ENCODE measurements at regions not wholly inside any gene's neighbourhood (a gene's known extent, or its start where the extent isn't known, plus 50 kb on each side); places are given as distances from the start of the nearest gene placed in this dataset.
"Not testable (repeated sequence)": the region's sequence is repeated elsewhere in the genome, so short reads cannot be mapped to it uniquely, and the experiment has no call there.

DNA sequence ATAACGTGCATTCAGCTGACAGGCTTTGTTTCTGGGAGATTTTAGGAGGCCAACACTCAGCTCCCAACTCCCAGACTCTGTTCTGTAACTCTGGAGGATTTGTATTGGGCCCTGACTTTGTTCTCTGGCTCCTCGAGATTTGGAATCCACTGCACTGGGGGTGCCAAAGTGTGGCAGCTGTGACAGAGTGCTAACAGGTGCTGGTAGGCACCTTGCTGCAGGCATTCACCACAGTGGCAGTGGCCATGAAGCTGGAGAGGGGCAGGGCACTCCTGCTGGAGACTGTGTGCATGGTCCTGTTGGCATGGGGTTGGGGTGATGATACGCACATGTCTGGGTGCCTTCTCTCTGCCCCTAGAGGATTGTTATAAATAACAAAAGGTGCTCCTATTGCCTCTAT, 1094.9 kb upstream of the SLIT2 start:
- Histone ChIP-seq H3K4me1 (no peaks in the 10 kb centered on the region), H3K27me3 (no peaks in the 10 kb centered on the region), H3K4me3 (no peak overlapping the region), H3K36me3 (no peaks in the 10 kb centered on the region), H3K27ac (no peak overlapping the region), H3K9me3 (peaks cover 0 to 25% (median 6%) of the 10 kb centered on the region in 3 donors)
- 41 to 80% methylated on average over 1 to 3 of the region's 3 CpGs for WGBS, 2 donors
- intact Hi-C loops (cut with DNase I) = no loop called here
- DNase-seq = no peak
- TF ChIP-seq CTCF (IDR thresholded peaks at IDR 0.05) (no peak), POLR2A (IDR thresholded peaks at IDR 0.05) (no peak)

DNA sequence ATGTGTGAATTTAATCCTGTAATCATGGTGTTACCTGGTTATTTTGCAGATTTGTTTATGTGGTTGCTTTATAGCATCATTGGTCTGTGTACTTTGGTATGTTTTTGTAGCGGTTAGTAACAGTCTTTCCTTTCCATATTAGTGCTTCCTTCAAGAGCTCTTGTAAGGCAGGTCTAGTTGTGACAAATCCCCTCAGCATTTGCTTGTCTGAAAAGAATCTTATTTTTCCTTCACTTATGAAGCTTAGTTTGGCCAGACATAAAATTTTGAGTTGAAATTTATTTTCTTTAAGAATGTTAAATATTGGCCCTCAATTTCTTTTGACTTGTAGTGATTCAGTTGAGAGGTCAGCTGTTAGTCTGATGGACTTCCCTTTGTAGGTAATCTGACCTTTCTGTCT, 1096.1 kb upstream of the SLIT2 start:
- no peak for DNase-seq
- no peaks in the 10 kb centered on the region for H3K4me1 ChIP-seq
- TF ChIP-seq POLR2A (IDR thresholded peaks at IDR 0.05) (no peak), CTCF (IDR thresholded peaks at IDR 0.05) (no peak)
- 73 to 94% methylated on average over 1 of the region's 1 CpG for WGBS, 2 donors
- H3K4me3 ChIP-seq = no peak overlapping the region
- no peaks in the 10 kb centered on the region for H3K36me3 ChIP-seq
- no peak overlapping the region for H3K27ac ChIP-seq
- H3K27me3 ChIP-seq = no peaks in the 10 kb centered on the region
- peaks cover 0 to 25% (median 6%) of the 10 kb centered on the region in 3 donors for H3K9me3 ChIP-seq
- intact Hi-C loops (cut with DNase I) = no loop called here

- H3K27ac ChIP-seq; H3K27me3 ChIP-seq; H3K4me3 ChIP-seq; H3K36me3 ChIP-seq; DNase-seq; H3K4me1 ChIP-seq; intact Hi-C loops (cut with DNase I): not testable (repeated sequence)
- H3K9me3 ChIP-seq = peaks cover 0 to 25% (median 6%) of the 10 kb centered on the region in 3 donors
- WGBS, 2 donors = 73 to 95% methylated on average over 5 of the region's 5 CpGs
Measured at GRCh38 chr4:19154267-19154666, 1097.4 kb upstream of the SLIT2 start.

DNA sequence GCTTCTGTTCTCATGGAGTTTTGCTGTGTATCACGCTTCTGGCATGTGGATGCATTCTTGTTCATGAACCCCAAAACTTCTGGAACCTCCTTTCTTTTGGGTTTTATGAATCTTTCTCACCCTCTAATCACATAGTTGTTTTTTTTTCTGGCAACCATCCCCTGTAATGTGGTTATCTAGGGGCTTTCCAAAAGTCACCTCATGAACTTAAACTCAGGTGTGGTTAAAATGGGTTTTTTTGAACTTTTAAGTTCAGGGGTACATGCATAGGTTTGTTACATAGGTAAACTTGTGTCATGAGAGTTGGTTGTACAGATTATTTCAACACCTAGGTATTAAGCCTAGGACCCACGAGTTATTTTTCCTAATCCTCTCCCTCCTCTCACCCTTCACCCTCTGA, 1099.4 kb upstream of the SLIT2 start:
- intact Hi-C loops (cut with DNase I) = no loop called here
- TF ChIP-seq CTCF (IDR thresholded peaks at IDR 0.05) (no peak), POLR2A (IDR thresholded peaks at IDR 0.05) (no peak)
- no peak for DNase-seq
- 48 to 68% methylated on average over 2 of the region's 2 CpGs for WGBS, 2 donors
- peaks cover 0 to 25% (median 6%) of the 10 kb centered on the region in 3 donors for H3K9me3 ChIP-seq
- H3K36me3 ChIP-seq = no peaks in the 10 kb centered on the region
- H3K27ac ChIP-seq = no peak overlapping the region
- H3K27me3 ChIP-seq = no peaks in the 10 kb centered on the region
- no peak overlapping the region for H3K4me3 ChIP-seq
- no peaks in the 10 kb centered on the region for H3K4me1 ChIP-seq

DNA sequence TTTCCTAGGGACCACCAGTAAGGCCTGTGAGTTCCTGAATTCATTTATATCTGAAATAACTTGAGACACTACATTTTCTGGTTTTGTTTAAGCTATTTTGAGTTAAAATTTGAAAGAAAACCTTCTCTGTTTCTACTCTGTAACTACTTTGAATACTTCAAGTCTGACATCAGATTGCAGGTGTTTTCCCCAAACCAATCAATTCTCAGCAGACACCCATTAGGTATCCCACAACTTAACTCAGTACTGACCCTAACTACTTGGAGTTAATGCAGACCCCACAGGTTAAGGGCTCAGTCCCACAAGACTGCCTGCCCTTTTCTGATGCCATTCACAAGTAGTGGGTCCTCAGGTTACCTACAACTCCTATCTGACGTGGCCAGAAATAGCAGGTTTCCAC, 1100.0 kb upstream of the SLIT2 start:
- no peak for DNase-seq
- intact Hi-C loops (cut with DNase I) = no loop called here
- 71 to 88% methylated on average over 1 of the region's 1 CpG for WGBS, 2 donors
- Histone ChIP-seq H3K9me3 (peaks cover 0 to 21% (median 6%) of the 10 kb centered on the region in 3 donors), H3K36me3 (no peaks in the 10 kb centered on the region), H3K4me1 (no peaks in the 10 kb centered on the region), H3K27ac (no peak overlapping the region), H3K4me3 (no peak overlapping the region), H3K27me3 (no peaks in the 10 kb centered on the region)
- TF ChIP-seq CTCF (IDR thresholded peaks at IDR 0.05) = no peak
- TF ChIP-seq POLR2A (IDR thresholded peaks at IDR 0.05) = no peak

DNA sequence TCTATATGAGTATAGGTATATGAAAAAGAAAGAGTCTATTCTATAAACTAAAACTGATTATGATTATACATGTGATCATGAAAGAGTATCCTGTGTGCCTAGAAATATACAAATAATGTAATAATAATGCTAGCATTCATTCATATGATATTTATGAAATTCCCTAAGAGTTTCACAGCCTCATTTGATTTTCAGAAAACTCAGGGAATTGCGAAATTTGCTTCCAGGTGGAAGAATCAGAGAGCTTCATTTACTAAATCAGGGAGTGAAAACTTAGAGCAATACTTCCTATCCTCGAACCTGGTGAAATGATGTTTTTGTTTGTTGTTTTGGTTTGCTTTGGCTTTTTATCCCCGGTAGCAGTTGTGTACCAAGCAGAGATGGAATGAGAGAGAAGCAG, 1105.7 kb upstream of the SLIT2 start:
- no peak for DNase-seq
- no peaks in the 10 kb centered on the region for H3K4me1 ChIP-seq
- 57 to 60% methylated on average over 3 of the region's 3 CpGs for WGBS, 2 donors
- no peak overlapping the region for H3K27ac ChIP-seq
- intact Hi-C loops (cut with DNase I) = no loop called here
- H3K9me3 ChIP-seq = no peaks in the 10 kb centered on the region
- H3K36me3 ChIP-seq = no peaks in the 10 kb centered on the region
- no peak overlapping the region for H3K4me3 ChIP-seq
- TF ChIP-seq POLR2A (IDR thresholded peaks at IDR 0.05) (no peak), CTCF (IDR thresholded peaks at IDR 0.05) (no peak)
- H3K27me3 ChIP-seq = no peaks in the 10 kb centered on the region

Data from esophagus squamous epithelium (tissue), 5 donors.